ENCODE measurements at regions not wholly inside any gene's neighbourhood (a gene's known extent, or its start where the extent isn't known, plus 50 kb on each side); places are given as distances from the start of the nearest gene placed in this dataset.

DNA sequence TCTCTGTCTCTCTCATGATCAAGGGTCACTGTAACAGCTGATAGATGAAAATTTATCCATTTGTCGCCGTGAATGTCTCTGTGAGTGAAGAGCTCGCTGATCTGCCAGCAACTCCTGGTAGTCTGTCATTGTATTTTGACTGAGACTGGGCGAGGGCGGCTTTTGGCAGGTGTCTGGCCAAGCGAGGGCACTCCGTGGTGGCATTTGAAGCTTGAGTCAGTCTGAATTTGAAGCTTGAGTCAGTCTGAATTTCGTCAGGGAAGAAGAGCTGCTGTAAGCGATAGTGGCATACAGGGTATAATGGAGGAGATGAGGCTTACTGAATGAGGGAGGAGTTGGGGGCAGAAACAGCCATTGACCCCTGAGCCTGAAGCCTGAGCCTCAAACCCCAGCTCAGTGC, 56.8 kb upstream of the FAM181A start:
- no peak for DNase-seq

DNA sequence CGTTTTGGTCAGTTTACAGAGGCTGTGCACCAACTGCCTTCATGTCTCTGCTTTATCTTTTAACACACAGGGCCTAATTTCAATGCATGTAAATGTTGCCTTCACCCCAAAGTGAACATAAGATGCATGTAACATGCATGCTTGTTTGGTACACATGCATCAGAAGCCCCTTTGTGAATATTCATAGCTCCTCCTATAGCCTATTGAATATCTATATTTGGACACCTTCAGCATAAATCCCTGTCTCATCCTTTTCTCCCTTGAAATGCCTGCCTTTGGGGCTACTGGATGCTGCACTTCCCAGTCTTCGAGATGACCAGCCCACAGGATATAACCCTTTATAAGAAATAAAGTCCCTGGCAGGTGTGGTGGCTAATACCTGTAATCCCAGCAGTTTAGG, 57.7 kb upstream of the FAM181A start:
- DNase-seq = no peak

DNA sequence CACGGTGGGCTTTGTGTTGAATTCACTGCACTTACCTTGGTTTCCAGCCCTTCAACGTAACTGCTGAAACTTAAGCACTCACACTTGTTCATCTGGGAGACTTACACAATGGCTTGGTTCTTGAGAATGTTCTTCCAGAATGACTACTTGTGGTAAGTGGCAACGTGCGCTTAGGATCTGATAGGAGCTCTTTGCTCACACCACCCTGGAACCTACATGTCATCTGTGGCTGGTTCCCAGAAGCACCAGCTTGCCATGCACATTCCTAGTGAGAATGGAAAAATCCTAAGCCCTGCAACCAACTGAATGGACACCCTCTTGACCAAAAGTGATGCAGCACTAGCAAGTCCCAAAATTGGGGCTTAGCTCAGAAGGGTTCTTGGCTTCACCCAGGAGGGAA, 59.0 kb upstream of the FAM181A start:
- no peak for DNase-seq

DNA sequence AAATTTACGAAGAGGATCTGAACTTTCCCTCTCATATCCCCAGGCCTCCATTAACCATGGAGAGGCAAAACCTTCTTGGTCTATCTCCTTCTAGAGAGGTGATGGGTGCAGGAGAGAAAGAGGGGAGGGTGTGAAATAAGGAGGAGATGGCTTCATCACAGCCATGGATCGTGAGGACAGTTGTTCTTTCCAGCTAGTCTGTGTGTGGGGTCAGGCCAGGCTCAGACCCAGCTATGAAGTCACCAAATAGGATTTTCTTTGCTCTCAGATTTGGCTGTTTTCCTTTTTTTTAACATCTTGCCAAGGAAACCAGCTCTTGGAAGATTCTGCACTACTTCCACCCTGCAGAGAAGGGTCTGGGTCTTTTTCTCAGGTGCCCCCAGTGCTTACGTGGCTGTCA, 64.9 kb upstream of the FAM181A start:
- no peak for DNase-seq

DNA sequence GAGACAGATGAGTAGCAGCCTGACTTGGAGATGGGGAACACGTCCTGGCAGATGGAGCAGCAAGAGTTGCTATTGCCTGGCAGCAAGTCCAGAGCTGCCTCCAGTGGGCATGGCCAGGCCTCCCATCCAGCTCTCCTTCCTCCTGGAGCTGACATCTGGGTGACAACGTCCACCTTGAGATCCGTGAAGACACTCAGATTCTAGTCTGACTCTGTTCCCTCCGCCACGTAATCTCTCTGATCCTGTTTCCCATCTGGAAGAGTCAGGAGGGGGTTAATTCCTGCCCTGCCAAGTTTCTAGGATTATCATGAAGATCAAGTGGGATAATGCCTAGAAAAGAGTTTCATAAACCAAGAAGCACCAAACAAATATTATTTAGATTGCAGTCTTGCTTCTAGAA, 65.3 kb upstream of the FAM181A start:
- DNase-seq = no peak

DNA sequence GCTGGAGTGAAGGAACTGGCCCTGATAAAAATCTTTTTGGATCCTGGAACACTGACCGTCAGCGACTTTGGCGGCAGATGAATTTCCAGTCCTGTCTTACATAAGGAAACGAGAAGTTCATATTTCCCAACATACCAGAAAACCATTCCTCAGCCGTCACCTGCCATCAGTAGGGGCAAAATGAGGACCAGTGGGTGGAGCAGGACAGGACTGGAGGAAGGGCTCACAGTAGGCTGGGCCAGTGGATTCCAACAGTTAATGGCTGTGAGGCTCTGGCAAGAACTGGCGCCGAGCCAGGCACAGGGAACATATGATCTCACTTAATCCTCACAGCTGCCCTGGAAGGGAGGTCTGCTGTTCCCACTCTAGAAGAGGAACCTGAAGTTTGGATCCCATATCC, 67.2 kb upstream of the FAM181A start:
- DNase-seq = no peak

DNA sequence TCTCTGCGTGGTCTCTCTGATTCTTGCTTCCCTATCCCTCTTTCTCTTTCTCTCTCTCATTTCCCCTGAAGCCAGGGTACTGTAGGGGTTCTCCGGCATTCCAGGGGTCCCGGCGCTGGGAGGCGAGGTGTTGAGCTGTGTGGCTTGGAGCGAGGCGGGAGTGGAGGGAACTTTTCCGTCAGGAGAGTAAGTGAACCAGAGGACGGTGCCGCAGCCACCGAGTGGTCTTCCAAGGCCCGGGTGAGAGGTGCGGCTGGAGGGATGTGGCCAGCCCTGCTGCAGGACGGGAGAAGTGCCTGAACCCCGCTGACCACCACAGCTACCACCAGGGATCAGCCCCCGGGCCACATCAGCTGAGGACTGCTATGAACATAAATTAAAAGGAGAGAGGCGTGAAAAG, 68.2 kb upstream of the FAM181A start:
- DNase-seq = no peak

DNA sequence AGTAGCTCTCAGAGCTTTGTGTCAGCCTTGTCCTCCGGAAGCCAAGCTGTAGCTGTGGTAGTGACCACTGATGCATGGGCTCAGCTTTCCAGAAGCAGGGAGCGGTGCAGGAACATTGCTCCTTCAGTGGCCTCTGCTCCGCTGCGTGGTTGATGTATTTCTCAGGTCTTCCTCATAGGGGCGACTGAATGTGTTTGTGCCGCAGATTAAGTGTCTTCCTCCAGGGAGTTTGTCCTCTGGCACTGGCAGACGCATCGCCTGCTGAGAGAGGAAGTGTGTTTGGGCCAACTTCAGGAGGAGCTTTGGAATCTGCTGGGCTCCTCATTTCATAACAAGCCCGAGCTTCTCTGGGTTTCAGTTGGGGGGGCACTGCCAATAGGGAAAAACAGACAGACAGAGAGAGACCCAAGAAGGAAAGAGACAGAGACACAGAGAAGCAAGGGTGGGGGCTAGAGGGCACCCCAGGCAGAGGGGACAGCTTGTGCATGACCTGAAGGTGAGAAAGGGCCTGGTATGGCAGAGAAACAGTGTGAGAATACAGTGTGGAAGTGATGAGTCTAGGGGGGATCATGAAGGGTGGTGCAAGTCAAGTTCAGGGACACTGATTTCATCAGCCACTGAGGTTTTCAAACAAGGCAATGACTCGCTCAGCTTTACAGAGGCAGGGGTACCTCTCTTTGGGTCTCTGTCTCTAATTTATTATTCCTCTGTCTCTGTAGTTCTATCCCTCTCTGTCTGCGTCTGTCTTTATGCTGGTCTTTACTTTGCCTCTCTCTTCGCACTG, 69.4 kb upstream of the PRIMA1 start:
- peak; percentile 25 for DNase-seq

DNA sequence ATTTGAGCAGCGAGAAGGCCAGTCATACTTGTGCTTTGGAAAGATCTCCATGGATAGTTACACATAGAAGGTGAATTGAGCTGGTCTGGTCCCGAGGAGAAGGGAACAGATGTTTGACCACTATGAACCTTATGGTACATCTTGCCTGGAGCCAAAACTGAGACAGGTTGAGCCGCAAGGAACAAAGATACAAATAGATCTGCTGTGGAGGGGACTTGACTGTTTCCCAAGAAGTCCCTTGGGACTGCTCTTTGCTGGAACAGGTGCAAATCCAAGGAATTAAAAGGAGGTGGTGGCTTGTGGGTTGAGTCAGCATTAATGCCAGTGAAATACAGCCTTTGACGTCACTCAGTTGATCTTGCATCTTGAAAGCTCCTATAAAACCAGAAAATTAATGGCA, 68.8 kb upstream of the PRIMA1 start:
- no peak for DNase-seq

DNA sequence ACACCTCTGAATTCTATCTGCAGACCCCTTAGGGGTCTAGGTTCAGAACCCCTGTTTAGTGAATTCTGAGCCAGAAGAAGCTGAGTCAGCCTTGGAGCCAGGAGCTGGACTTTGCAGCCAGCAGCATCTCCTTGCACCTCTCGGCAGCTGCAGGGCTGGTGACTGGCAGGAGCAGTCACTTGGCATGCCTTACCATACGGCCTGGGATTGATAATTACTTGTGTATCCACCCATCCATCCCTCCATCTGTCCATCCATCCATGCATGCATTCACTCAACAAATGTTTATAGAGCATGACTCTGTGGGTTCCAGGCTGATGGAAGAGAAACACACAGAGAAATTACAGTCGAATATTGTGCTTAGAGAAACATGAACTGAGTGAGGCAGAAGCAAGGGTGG, 67.5 kb upstream of the PRIMA1 start:
- DNase-seq = no peak

DNA sequence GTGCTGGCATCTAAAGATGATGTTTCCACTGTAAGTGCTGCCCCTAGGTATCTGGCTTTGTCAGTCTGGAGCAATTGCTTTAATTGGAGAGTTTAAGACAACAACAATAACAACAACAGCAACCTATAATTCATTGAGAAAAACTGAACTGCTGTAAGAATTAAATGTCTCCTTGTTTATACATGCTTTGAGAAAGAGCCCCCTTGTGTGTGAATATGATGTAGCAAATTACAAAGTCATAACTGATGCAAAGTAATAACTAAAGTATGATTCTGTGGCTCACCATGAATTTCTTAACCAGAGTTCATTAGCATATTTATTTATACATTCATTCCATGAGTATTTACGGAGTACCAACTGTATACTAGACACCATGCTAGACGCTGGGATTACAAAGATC, 59.2 kb upstream of the PRIMA1 start:
- DNase-seq = no peak

DNA sequence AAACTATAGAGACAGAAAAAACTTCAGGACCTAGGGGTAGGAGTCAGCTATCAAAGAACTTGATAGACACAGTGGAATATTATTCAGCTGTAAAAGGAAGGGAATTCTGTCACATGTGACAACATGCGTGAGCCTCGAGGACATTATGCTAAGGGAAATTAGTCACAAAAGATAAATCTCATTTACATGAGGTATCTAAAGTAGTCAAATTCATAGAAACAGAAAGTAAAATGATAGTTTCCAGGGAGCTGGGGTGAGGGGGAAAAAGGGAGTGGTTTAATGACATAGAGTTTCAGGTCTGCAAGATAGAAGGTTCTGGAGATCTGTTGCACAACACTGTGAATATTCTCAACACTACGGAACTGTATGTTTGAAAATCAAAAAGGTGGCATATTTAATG, 50.0 kb upstream of the PRIMA1 start:
- DNase-seq = no peak
